SK-N-SH (cell line): ENCODE measurements at regions not wholly inside any gene's neighbourhood (a gene's known extent, or its start where the extent isn't known, plus 50 kb on each side); places are given as distances from the start of the nearest gene placed in this dataset.

ENCODE experiments used
- CTCF ChIA-PET: fragments of 300-600, 350-600 bp; formaldehyde crosslinking; extraction: SDS; loops from one replicate; lab custom pipeline; 2021; lab: Yijun Ruan, JAX
- POLR2A ChIA-PET: fragments of 350-600 bp; sonication (Branson Sonifier 250); formaldehyde crosslinking; extraction: SDS; loops from one replicate; lab custom pipeline; 2020; ENCODE audit warnings: antibody characterized with exemption, inconsistent platforms; lab: Yijun Ruan, JAX
- DNase-seq: peaks from one replicate; pipeline ENCODE4 v3.0.0; 2012
- H2AFZ ChIP-seq: fragments of 200-600 bp; sonication (generic); 2 replicates; pipeline ENCODE4 v1.8.1; 2016; ENCODE audit warnings: antibody characterized with exemption, mild to moderate bottlenecking, low read depth
- H3F3A ChIP-seq: fragments of 200-600 bp; sonication (generic); replicated peaks from 2 replicates; pipeline ENCODE3; 2016; ENCODE audit warnings: antibody characterized with exemption, mild to moderate bottlenecking; ENCODE audit not compliant: insufficient read depth
- H3K27ac ChIP-seq, 2 experiments: fragments of 200-500 bp in 1 of 2; fragments of 200-600 bp in 1 of 2; sonication (Bioruptor generic) in 1 of 2; sonication (generic), shearing (Covaris generic) in 1 of 2; 2 replicates each; pipeline versions ENCODE4 v1.5.1 to v1.6.1; 2014 to 2016; ENCODE audit warnings: low read depth in 2 of 2, inconsistent platforms in 1 of 2, low read length in 1 of 2, mild to moderate bottlenecking in 1 of 2, mixed read lengths in 1 of 2
- H3K27me3 ChIP-seq: fragments of 200-600 bp; sonication (generic), shearing (Covaris generic); 2 replicates; pipeline ENCODE4 v1.6.1; 2016; ENCODE audit warnings: mixed run types; ENCODE audit not compliant: insufficient read depth
- H3K36me3 ChIP-seq, 2 experiments: fragments of 200-500 bp in 1 of 2; fragments of 200-600 bp in 1 of 2; sonication (Bioruptor generic) in 1 of 2; sonication (generic) in 1 of 2; replicated peaks in 1 of 2; 2 replicates each; pipeline versions ENCODE3 to v1.5.1; 2014 to 2016; ENCODE audit warnings: low read length in 1 of 2, mild to moderate bottlenecking in 1 of 2; ENCODE audit not compliant: insufficient read depth in 2 of 2, control insufficient read depth in 1 of 2
- H3K4me1 ChIP-seq, 2 experiments: fragments of 200-500 bp in 1 of 2; fragments of 200-600 bp in 1 of 2; sonication (Bioruptor generic) in 1 of 2; sonication (generic), shearing (Covaris generic) in 1 of 2; 2 replicates each; pipeline versions ENCODE4 v1.5.1 to v1.6.1; 2014 to 2016; ENCODE audit warnings: low read depth in 1 of 2, low read length in 1 of 2, mixed run types in 1 of 2; ENCODE audit not compliant: insufficient read depth in 2 of 2, control insufficient read depth in 1 of 2
- H3K4me2 ChIP-seq: fragments of 200-600 bp; sonication (generic), shearing (Covaris generic); 2 replicates; pipeline ENCODE4 v1.6.1; 2017; ENCODE audit warnings: mixed run types
- H3K4me3 ChIP-seq, 2 experiments: fragments of 200-500 bp in 1 of 2; fragments of 200-600 bp in 1 of 2; sonication (Bioruptor generic) in 1 of 2; sonication (generic), shearing (Covaris generic) in 1 of 2; 2 replicates each; pipeline versions ENCODE4 v1.5.1 to v1.8.1; 2014 to 2016; ENCODE audit warnings: low read depth in 2 of 2, inconsistent platforms in 1 of 2, low read length in 1 of 2, mild to moderate bottlenecking in 1 of 2, mixed read lengths in 1 of 2, moderate library complexity in 1 of 2
- H3K79me2 ChIP-seq: fragments of 200-600 bp; sonication (generic); 2 replicates; pipeline ENCODE4 v1.8.1; 2017; ENCODE audit warnings: mild to moderate bottlenecking; ENCODE audit not compliant: insufficient read depth
- H3K9ac ChIP-seq: fragments of 200-600 bp; sonication (generic); 2 replicates; pipeline ENCODE4 v1.6.1; 2017; ENCODE audit warnings: mixed run types
- H3K9me2 ChIP-seq: fragments of 200-600 bp; sonication (generic); 2 replicates; pipeline ENCODE4 v1.6.1; 2017; ENCODE audit warnings: mixed run types
- H3K9me3 ChIP-seq: fragments of 200-600 bp; sonication (generic); 2 replicates; pipeline ENCODE4 v1.6.1; 2017; ENCODE audit warnings: mixed run types, mild to moderate bottlenecking, moderate library complexity
- H4K20me1 ChIP-seq: fragments of 200-600 bp; sonication (generic); 2 replicates; pipeline ENCODE4 v1.6.1; 2017; ENCODE audit warnings: mild to moderate bottlenecking, mixed run types; ENCODE audit not compliant: insufficient read depth
- CHD2 ChIP-seq: fragments of 150-350 bp; IDR thresholded peaks from 2 replicates; pipeline ENCODE4 v1.6.1; 2018; ENCODE audit warnings: low read length; ENCODE audit not compliant: partially characterized antibody
- CTCF ChIP-seq: fragments of 200-600 bp; sonication (generic); IDR thresholded peaks from 2 replicates; pipeline ENCODE4 v1.6.1; 2017; ENCODE audit warnings: antibody characterized with exemption, mild to moderate bottlenecking, moderate library complexity
- ELF1 ChIP-seq: IDR thresholded peaks from 2 replicates; pipeline ENCODE4 v1.4.0; 2012
- FOSL2 ChIP-seq: IDR thresholded peaks from 2 replicates; pipeline ENCODE4 v1.4.0; 2012; ENCODE audit warnings: low read depth, mild to moderate bottlenecking, moderate library complexity, borderline replicate concordance
- FOXJ3 ChIP-seq: sonication (generic); formaldehyde crosslinking; IDR thresholded peaks from 2 replicates; pipeline ENCODE4 v1.5.1; 2020; ENCODE audit warnings: mild to moderate bottlenecking, missing genetic modification reagents
- FOXM1 ChIP-seq: IDR thresholded peaks from 2 replicates; pipeline ENCODE4 v1.4.0; 2012; ENCODE audit warnings: low read depth, mild to moderate bottlenecking
- GABPA ChIP-seq: IDR thresholded peaks from 2 replicates; pipeline ENCODE4 v1.4.0; 2012; ENCODE audit warnings: low read depth, mild to moderate bottlenecking
- IRF3 ChIP-seq: fragments of 150-350 bp; IDR thresholded peaks from 2 replicates; pipeline ENCODE4 v1.6.1; 2016; ENCODE audit warnings: mild to moderate bottlenecking, low read depth, low read length
- NRF1 ChIP-seq: IDR thresholded peaks from 2 replicates; pipeline ENCODE4 v1.6.1; 2012; ENCODE audit warnings: low read depth, mild to moderate bottlenecking, low read length
- PBX3 ChIP-seq: IDR thresholded peaks from 2 replicates; pipeline ENCODE4; 2012
- RCOR1 ChIP-seq: fragments of 150-350 bp; IDR thresholded peaks from 2 replicates; pipeline ENCODE4 v1.6.1; 2017; ENCODE audit warnings: antibody characterized with exemption, low read length
- RXRA ChIP-seq: IDR thresholded peaks from 2 replicates; pipeline ENCODE4 v1.4.0; 2012; ENCODE audit warnings: low read depth, mild to moderate bottlenecking, borderline replicate concordance
- SMC3 ChIP-seq: IDR thresholded peaks from 2 replicates; pipeline ENCODE4 v1.6.1; 2012; ENCODE audit warnings: low read depth, low read length, improper control_type of control experiment
- TCF12 ChIP-seq: IDR thresholded peaks from 2 replicates; pipeline ENCODE4 v1.4.0; 2012
- USF1 ChIP-seq: IDR thresholded peaks from 2 replicates; pipeline ENCODE4 v1.4.0; 2012; ENCODE audit warnings: low read depth, borderline replicate concordance
- ZBTB33 ChIP-seq: IDR thresholded peaks from 2 replicates; pipeline ENCODE4 v1.4.0; 2012; ENCODE audit warnings: low read depth, borderline replicate concordance
- WGBS: methylation state at CpG from one replicate; pipeline ENCODE4 v1.1.6; 2017; ENCODE audit warnings: low lambda C conversion rate; 5-methylcytosine and 5-hydroxymethylcytosine counted together

- H3K9me3 ChIP-seq, result no peaks in the 10 kb centered on the region
- no peak for DNase-seq
- no peaks in the 10 kb centered on the region for H3K36me3 ChIP-seq
- H3K4me2 ChIP-seq, result no peak overlapping the region
- H3K4me3 ChIP-seq, result no peak overlapping the region
- H3K27ac ChIP-seq, result no peak overlapping the region
- TF ChIP-seq PBX3 (no peak), TCF12 (no peak), RCOR1 (no peak), GABPA (no peak), FOSL2 (no peak), NRF1 (no peak), FOXM1 (no peak)
- no peak overlapping the region for H3K9ac ChIP-seq
- CTCF ChIA-PET, result interaction anchor here (0.6 kb wide), 1 partner anchor 8 kb away, joined by 5 read pairs; no protein-coding TSS in a partner anchor
- 1% methylated on average over 5 of the region's 5 CpGs for WGBS
- H3K79me2 ChIP-seq, result no peaks in the 10 kb centered on the region
- no peaks in the 10 kb centered on the region for H3K9me2 ChIP-seq
- H3K27me3 ChIP-seq, result no peaks in the 10 kb centered on the region
- H3F3A ChIP-seq, result no peaks in the 10 kb centered on the region
- no peak overlapping the region for H2AFZ ChIP-seq
- no peaks in the 10 kb centered on the region for H3K4me1 ChIP-seq
- H4K20me1 ChIP-seq, result no peaks in the 10 kb centered on the region
- POLR2A ChIA-PET, result no interaction called here
Measured at GRCh38 chr5:153030755-153031725, 459.4 kb upstream of the GRIA1 start.

- H4K20me1 ChIP-seq, result no peaks in the 10 kb centered on the region
- no peaks in the 10 kb centered on the region for H3K9me3 ChIP-seq
- H3K4me1 ChIP-seq, result no peaks in the 10 kb centered on the region
- H3K27ac ChIP-seq, result no peak overlapping the region
- no peaks in the 10 kb centered on the region for H3K27me3 ChIP-seq
- H3K79me2 ChIP-seq, result no peaks in the 10 kb centered on the region
- no peak for DNase-seq
- ChIA-PET POLR2A (no interaction called here), CTCF (no interaction called here)
- no peak overlapping the region for H3K4me3 ChIP-seq
- H3K9me2 ChIP-seq, result no peaks in the 10 kb centered on the region
- WGBS, result 4% methylated on average over 3 of the region's 3 CpGs
- no peak overlapping the region for H2AFZ ChIP-seq
- no peaks in the 10 kb centered on the region for H3K36me3 ChIP-seq
- no peaks in the 10 kb centered on the region for H3F3A ChIP-seq
- H3K9ac ChIP-seq, result no peak overlapping the region
- no peak overlapping the region for H3K4me2 ChIP-seq
- TF ChIP-seq RCOR1, result no peak
- no peak for TF ChIP-seq NRF1
- TF ChIP-seq CHD2, result no peak
- TF ChIP-seq SMC3, result no peak
- no peak for TF ChIP-seq FOXJ3 (CRISPR knock-in tag)
- TF ChIP-seq ZBTB33, result no peak
- TF ChIP-seq ELF1, result no peak
- TF ChIP-seq CTCF, result no peak
- no peak for TF ChIP-seq PBX3
- TF ChIP-seq USF1, result no peak
- no peak for TF ChIP-seq IRF3
- TF ChIP-seq RXRA, result no peak
Measured at GRCh38 chr5:153039501-153039900, 451.0 kb upstream of the GRIA1 start.
